ENCODE measurements at regions not wholly inside any gene's neighbourhood (a gene's known extent, or its start where the extent isn't known, plus 50 kb on each side); places are given as distances from the start of the nearest gene placed in this dataset.

DNA sequence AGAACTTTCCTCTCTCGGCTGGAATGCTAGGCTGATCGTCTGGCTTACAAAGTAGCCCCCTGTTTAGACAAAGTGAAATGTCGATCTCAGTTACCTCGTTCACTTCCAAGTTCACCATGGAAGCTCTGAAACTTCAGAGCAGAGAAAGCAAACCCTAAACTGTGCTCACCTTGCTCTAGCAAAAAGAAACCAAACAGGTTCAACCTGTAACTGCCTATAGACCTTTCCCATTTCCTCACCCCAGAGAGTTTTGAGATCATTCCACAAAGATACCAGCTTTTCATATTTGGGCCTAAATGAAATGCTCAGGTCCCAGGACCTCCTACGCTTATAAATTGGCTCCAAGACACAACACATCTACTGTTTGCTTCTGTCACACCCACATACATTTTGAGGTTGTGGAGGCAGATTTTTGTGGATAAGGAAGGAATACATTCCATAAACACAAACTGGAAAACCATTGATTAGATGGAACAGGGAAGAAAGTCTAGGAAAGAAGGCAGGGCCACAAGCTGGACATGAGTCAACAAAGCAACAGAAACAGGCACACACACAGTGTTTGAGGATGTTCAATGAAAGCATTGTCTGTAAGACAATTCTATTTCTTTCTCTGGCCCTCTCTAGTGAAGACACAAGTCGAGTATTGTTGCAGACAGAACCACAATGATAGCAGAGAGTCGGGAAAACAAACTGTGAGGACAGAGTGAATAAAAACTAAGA, 52.8 kb upstream of the TGIF1 start:
- TF ChIP-seq, protein P1, sequence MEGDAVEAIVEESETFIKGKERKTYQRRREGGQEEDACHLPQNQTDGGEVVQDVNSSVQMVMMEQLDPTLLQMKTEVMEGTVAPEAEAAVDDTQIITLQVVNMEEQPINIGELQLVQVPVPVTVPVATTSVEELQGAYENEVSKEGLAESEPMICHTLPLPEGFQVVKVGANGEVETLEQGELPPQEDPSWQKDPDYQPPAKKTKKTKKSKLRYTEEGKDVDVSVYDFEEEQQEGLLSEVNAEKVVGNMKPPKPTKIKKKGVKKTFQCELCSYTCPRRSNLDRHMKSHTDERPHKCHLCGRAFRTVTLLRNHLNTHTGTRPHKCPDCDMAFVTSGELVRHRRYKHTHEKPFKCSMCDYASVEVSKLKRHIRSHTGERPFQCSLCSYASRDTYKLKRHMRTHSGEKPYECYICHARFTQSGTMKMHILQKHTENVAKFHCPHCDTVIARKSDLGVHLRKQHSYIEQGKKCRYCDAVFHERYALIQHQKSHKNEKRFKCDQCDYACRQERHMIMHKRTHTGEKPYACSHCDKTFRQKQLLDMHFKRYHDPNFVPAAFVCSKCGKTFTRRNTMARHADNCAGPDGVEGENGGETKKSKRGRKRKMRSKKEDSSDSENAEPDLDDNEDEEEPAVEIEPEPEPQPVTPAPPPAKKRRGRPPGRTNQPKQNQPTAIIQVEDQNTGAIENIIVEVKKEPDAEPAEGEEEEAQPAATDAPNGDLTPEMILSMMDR (conservative IDR thresholded peaks at IDR 0.05), result no peak
- TF ChIP-seq ZFX (IDR thresholded peaks at IDR 0.05), result no peak
